Body of pancreas (tissue), 4 donors: ENCODE measurements at regions not wholly inside any gene's neighbourhood (a gene's known extent, or its start where the extent isn't known, plus 50 kb on each side); places are given as distances from the start of the nearest gene placed in this dataset.
"Not testable (repeated sequence)": the region's sequence is repeated elsewhere in the genome, so short reads cannot be mapped to it uniquely, and the experiment has no call there.

Source experiments
- ATAC-seq: fragments of 150-250 bp; one replicate; pipeline ENCODE4 v1.9.1; 2016
- DNase-seq, 4 donors: peaks; one replicate each; pipeline ENCODE4 v3.0.0-alpha.2; 2019
- H3K27ac ChIP-seq, 4 donors: fragments of 200-600 bp; sonication (generic); 1 replicate in 3 of 4; 2 replicates in 1 of 4; pipeline versions ENCODE4 v1.5.1 to v1.6.1; 2016 to 2019; ENCODE audit warnings: mild to moderate bottlenecking in 1 of 4, mixed read lengths in 1 of 4, moderate library complexity in 1 of 4
- H3K27me3 ChIP-seq, 2 donors: fragments of 200-600 bp; sonication (generic); one replicate each; pipeline ENCODE4 v1.6.0; 2016; ENCODE audit warnings: mild to moderate bottlenecking in 1 of 2
- H3K36me3 ChIP-seq, 2 donors: fragments of 200-600 bp; sonication (generic); replicated peaks in 1 of 2; 2 replicates each; pipeline ENCODE4 v1.5.1; 2016; ENCODE audit warnings: low read depth in 2 of 2; ENCODE audit not compliant: insufficient read depth in 1 of 2
- H3K4me1 ChIP-seq: fragments of 200-600 bp; sonication (generic); one replicate; pipeline ENCODE4 v1.6.0; 2016
- H3K4me3 ChIP-seq, 2 donors: fragments of 200-600 bp; sonication (generic); 1 replicate in 1 of 2; 2 replicates in 1 of 2; pipeline ENCODE4 v1.5.1; 2016 to 2019
- H3K9me3 ChIP-seq, 3 donors: fragments of 200-600 bp; sonication (generic); 1 replicate in 2 of 3; 2 replicates in 1 of 3; pipeline ENCODE4 v1.5.1; 2016
- POLR2A ChIP-seq, 3 donors: fragments of 450-650 bp; IDR thresholded peaks; one replicate each; pipeline ENCODE4 v1.6.1; 2016; ENCODE audit warnings: antibody characterized with exemption in 3 of 3, mild to moderate bottlenecking in 2 of 3
- WGBS, 2 donors: methylation state at CpG; one replicate each; pipeline ENCODE4 v1.1.5; 2017; 5-methylcytosine and 5-hydroxymethylcytosine counted together
- intact Hi-C: fragments of 100-400 bp; cut with DNase I; formaldehyde crosslinking; loops from one replicate; pipeline ENCODE4 v1.15.1; 2023
- TF ChIP-seq, protein P1 (sequence below), 7 experiments: fragments of 450-650 bp in 4 of 7; fragments of 200-600 bp in 3 of 7; sonication (generic) in 3 of 7; IDR thresholded peaks; one replicate each; pipeline ENCODE4 v1.5.1; 2016 to 2019; ENCODE audit warnings: antibody characterized with exemption in 7 of 7

DNA sequence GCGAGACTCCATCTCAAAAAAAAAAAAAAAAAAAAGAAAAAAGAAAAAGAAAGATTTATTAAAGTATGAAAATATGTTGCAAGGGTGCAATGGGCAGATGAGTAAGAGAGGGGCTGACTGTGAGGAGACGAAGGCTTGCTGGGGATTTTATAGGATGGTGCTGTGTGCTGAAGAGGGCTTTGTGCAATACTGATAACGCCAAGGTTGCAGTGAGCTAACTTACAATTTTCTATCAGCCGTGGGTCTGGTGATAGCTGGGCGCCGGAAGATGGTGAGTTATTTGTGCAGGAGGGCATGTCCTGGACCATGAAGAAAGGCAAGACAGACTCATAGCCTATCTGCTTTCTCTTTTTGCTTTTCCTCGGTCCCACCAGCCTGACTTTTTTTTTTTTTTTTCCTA is 281.1 kb downstream of the MAP2K6 start:
- no peaks in the 10 kb centered on the region for H3K27me3 ChIP-seq
- no peak overlapping the region for H3K4me3 ChIP-seq
- DNase-seq (no peak), ATAC-seq (no peak)
- intact Hi-C loops = no loop called here
- no peak overlapping the region for H3K27ac ChIP-seq
- TF ChIP-seq, protein P1, sequence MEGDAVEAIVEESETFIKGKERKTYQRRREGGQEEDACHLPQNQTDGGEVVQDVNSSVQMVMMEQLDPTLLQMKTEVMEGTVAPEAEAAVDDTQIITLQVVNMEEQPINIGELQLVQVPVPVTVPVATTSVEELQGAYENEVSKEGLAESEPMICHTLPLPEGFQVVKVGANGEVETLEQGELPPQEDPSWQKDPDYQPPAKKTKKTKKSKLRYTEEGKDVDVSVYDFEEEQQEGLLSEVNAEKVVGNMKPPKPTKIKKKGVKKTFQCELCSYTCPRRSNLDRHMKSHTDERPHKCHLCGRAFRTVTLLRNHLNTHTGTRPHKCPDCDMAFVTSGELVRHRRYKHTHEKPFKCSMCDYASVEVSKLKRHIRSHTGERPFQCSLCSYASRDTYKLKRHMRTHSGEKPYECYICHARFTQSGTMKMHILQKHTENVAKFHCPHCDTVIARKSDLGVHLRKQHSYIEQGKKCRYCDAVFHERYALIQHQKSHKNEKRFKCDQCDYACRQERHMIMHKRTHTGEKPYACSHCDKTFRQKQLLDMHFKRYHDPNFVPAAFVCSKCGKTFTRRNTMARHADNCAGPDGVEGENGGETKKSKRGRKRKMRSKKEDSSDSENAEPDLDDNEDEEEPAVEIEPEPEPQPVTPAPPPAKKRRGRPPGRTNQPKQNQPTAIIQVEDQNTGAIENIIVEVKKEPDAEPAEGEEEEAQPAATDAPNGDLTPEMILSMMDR (IDR thresholded peaks at IDR 0.05) = no peak
- no peak for TF ChIP-seq POLR2A (IDR thresholded peaks at IDR 0.05)
- no peaks in the 10 kb centered on the region for H3K4me1 ChIP-seq
- 81 to 82% methylated on average over 6 to 7 of the region's 7 CpGs for WGBS, 2 donors
- H3K9me3 ChIP-seq = peaks cover 0 to 6% (median 0%) of the 10 kb centered on the region in 3 donors
- H3K36me3 ChIP-seq = no peaks in the 10 kb centered on the region

DNA sequence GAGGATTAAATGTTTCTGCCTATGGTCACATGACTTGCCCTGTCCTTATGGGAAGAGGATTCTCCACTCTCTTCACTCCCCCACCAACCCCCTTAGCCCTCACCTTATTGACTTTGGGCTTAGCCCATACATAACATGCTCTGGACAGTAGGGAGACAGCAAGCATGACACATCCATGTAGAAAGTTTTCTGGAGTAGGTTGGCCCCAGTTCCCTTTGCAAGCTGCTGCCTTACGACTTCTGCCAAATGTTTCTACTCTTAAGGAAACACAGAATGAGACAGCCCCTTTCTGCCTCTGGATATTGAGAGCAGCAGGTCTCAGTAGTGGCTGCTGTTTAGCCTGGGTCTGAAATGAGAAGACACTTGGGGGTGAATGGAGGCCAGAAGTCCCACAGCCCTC is 282.2 kb downstream of the MAP2K6 start:
- no peak for DNase-seq
- H3K27ac ChIP-seq = no peak overlapping the region
- no peak overlapping the region for H3K4me3 ChIP-seq
- H3K9me3 ChIP-seq = peaks cover 0 to 6% (median 0%) of the 10 kb centered on the region in 3 donors
- TF ChIP-seq POLR2A (IDR thresholded peaks at IDR 0.05) = no peak
- TF ChIP-seq, protein P1 (IDR thresholded peaks at IDR 0.05) = no peak
- no peak for ATAC-seq
- H3K36me3 ChIP-seq = no peaks in the 10 kb centered on the region
- intact Hi-C loops = no loop called here
- no peaks in the 10 kb centered on the region for H3K4me1 ChIP-seq
- 58 to 71% methylated on average over 1 of the region's 1 CpG for WGBS, 2 donors
- no peaks in the 10 kb centered on the region for H3K27me3 ChIP-seq

DNA sequence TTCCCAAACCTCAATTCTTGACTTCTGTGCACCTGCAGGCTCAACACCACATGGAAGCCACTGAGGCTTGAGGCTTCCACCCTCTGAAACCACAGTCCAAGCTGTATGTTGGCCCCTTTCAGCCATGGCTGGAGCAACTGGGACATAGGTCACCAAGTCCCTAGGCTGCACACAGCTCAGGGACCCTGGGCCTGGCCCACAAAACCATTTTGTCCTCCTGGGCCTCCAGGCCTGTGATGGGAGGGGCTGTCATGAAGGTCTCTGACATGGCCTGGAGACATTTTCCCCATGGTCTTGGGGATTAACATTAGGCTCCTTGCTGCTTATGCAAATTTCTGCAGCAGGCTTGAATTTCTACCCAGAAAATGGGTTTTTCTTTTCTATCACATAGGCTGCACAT is 283.9 kb downstream of the MAP2K6 start:
- H3K4me1 ChIP-seq, H3K27me3 ChIP-seq, H3K36me3 ChIP-seq, intact Hi-C loops, H3K27ac ChIP-seq, H3K9me3 ChIP-seq, DNase-seq, H3K4me3 ChIP-seq, ATAC-seq: not testable (repeated sequence)

DNA sequence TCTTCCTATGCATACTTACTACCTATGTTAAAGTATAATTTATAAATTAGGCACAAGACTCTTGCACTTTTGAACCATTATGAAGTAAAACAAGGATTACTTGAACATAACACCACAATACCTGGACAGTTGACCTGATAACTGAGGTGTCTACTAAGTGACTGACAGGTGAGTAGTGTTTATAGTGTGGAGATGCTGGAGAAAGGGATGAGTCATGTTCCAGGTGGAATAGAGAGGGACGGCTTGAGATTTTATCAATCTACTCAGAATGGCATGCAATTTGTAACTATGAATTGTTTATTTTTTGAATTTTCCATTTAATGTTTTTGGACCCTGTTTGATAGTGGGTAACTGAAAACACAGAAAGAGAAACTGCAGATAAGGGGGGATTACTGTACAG is 287.6 kb downstream of the MAP2K6 start:
- 64 to 74% methylated on average over 1 of the region's 1 CpG for WGBS, 2 donors
- H3K27ac ChIP-seq = no peak overlapping the region

DNA sequence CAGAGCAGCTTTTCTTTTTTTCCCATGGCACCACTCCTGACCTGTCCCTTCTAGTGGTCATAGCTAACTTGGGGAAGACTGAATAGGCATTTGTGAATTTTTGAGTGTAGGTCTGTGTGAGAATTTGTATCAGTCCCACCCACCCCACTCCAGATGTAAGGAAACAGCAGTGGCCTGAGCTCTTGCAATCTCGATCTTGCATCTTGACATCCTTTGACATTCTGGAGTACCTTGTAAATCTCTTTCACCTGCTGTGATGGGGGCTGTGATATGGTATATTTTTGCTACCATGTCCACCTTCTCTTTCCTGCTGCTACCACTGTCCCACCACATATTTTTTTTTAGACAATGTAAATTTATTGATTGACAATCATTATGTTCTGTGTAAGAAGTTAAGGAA is 289.3 kb downstream of the MAP2K6 start:
- no peaks in the 10 kb centered on the region for H3K36me3 ChIP-seq
- no peaks in the 10 kb centered on the region for H3K27me3 ChIP-seq
- no peak overlapping the region for H3K4me3 ChIP-seq
- no peaks in the 10 kb centered on the region for H3K4me1 ChIP-seq
- DNase-seq (no peak), ATAC-seq (no peak)
- intact Hi-C loops = no loop called here
- no peak overlapping the region for H3K27ac ChIP-seq
- 50 to 90% methylated on average over 1 of the region's 1 CpG for WGBS, 2 donors
- TF ChIP-seq POLR2A (IDR thresholded peaks at IDR 0.05) = no peak
- TF ChIP-seq, protein P1 (IDR thresholded peaks at IDR 0.05) = no peak
- no peaks in the 10 kb centered on the region for H3K9me3 ChIP-seq

More for the DNA sequence above, 287.6 kb downstream of the MAP2K6 start:
- Histone ChIP-seq H3K4me1 (no peaks in the 10 kb centered on the region), H3K36me3 (no peaks in the 10 kb centered on the region), H3K27me3 (no peaks in the 10 kb centered on the region), H3K4me3 (no peak overlapping the region), H3K9me3 (peaks cover 0 to 6% (median 0%) of the 10 kb centered on the region in 3 donors)
- no peak for DNase-seq
- intact Hi-C loops = no loop called here
- TF ChIP-seq, protein P1 (IDR thresholded peaks at IDR 0.05) = no peak
- no peak for TF ChIP-seq POLR2A (IDR thresholded peaks at IDR 0.05)
- no peak for ATAC-seq
